ENCODE measurements at regions not wholly inside any gene's neighbourhood (a gene's known extent, or its start where the extent isn't known, plus 50 kb on each side); places are given as distances from the start of the nearest gene placed in this dataset.

DNA sequence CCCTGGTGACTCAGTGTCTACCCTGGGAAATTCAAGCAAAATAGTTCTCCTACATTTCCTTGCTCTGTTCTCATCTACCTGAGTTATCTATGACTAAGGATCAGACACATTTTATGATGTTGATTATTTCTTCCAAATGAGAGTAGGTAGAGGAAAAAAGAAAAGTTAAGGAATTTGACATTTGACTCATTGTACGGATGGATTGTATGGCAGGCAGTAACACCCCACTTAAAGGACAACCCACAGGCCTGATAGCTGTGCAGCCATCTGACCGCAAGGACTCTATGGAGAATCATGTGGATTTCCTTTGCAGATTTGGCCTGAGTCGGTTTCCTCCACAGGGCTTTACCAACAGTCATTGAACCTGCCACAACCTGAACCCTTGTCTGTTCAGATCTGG, 540.3 kb downstream of the BCL11B start:
- Histone ChIP-seq H2AK5ac (ENCODE audit: low read depth, low read length) (no peak overlapping the region), H3K4me2 (ENCODE audit: low read depth, low read length) (no peak overlapping the region), H3K79me1 (ENCODE audit: low read depth in 1 of 2, low read length in 2 of 2) (no peaks in the 10 kb centered on the region), H3K36me3 (ENCODE audit: control insufficient read depth, insufficient read depth, low read length) (no peaks in the 10 kb centered on the region), H3K9me3 (ENCODE audit: control insufficient read depth, insufficient read depth, low read length) (peaks cover 45% of the 10 kb centered on the region), H2AK9ac (replicated peaks; ENCODE audit: low read depth, low read length, poor library complexity) (no peak overlapping the region), H3K14ac (replicated peaks; ENCODE audit: low read depth, low read length) (no peak overlapping the region), H2BK15ac (ENCODE audit: low read depth, low read length) (no peak overlapping the region), H3K23ac (ENCODE audit: low read depth, low read length) (no peak overlapping the region), H4K5ac (ENCODE audit: low read depth, low read length) (no peak overlapping the region), H3K4me1 (ENCODE audit: control insufficient read depth, insufficient read depth, low read length) (no peaks in the 10 kb centered on the region), H3K56ac (ENCODE audit: extremely low read depth, insufficient read depth, low read length) (no peak overlapping the region), H2BK120ac (ENCODE audit: low read depth, low read length) (no peak overlapping the region), H2BK5ac (ENCODE audit: low read depth, low read length, poor library complexity, severe bottlenecking) (no peak overlapping the region), H3K27ac (ENCODE audit: insufficient read depth, low read length) (no peak overlapping the region), H2BK20ac (ENCODE audit: low read depth, low read length) (no peak overlapping the region), H2AFZ (replicated peaks; ENCODE audit: low read length, poor library complexity) (no peak overlapping the region), H3K18ac (ENCODE audit: low read depth, low read length) (no peak overlapping the region), H3K9me1 (ENCODE audit: insufficient read depth, low read length) (no peaks in the 10 kb centered on the region), H4K20me1 (ENCODE audit: insufficient read depth, low read length) (no peaks in the 10 kb centered on the region), H3K27me3 (ENCODE audit: control insufficient read depth, insufficient read depth, low read length) (no peaks in the 10 kb centered on the region), H3K4me3 (ENCODE audit: insufficient read depth, low read depth, low read length) (no peak overlapping the region), H3K9ac (ENCODE audit: low read depth, low read length) (no peak overlapping the region), H3K4ac (ENCODE audit: low read depth, low read length) (no peak overlapping the region), H4K91ac (ENCODE audit: insufficient read depth, low read depth, low read length) (no peak overlapping the region), H4K8ac (ENCODE audit: low read depth in 2 of 2, low read length in 2 of 2) (no peak overlapping the region)
- ChIA-PET POLR2A (ENCODE audit: unreplicated experiment) (no interaction called here), CTCF (no interaction called here)
- WGBS, 2 experiments (ENCODE audit: extremely low coverage in 2 of 2, insufficient read length in 1 of 2) = no CpG with 5 or more reads among the region's 3 CpGs
- TF ChIP-seq CHD1 (IDR thresholded peaks at IDR 0.05; ENCODE audit: low read depth, low read length) (no peak), MXI1 (IDR thresholded peaks at IDR 0.05; ENCODE audit: borderline replicate concordance, low read depth, low read length) (no peak), NFE2L2 (IDR thresholded peaks at IDR 0.05; ENCODE audit: low read depth, low read length) (no peak), CEBPB (IDR thresholded peaks at IDR 0.05; ENCODE audit: low read depth, low read length) (no peak), CTCF (conservative IDR thresholded peaks at IDR 0.05; ENCODE audit: low read depth, low read length) (no peak), MAFK (IDR thresholded peaks at IDR 0.05; ENCODE audit: low read depth, low read length) (no peak), RAD21 (IDR thresholded peaks at IDR 0.05; ENCODE audit: low read length) (no peak), SMC3 (IDR thresholded peaks at IDR 0.05; ENCODE audit: low read depth, low read length) (no peak), ELK1 (IDR thresholded peaks at IDR 0.05; ENCODE audit: borderline replicate concordance, low read depth, low read length) (no peak), RCOR1 (IDR thresholded peaks at IDR 0.05; ENCODE audit: insufficient replicate concordance, low read length) (no peak), MAZ (IDR thresholded peaks at IDR 0.05; ENCODE audit: borderline replicate concordance, low read depth, low read length) (no peak), RFX5 (IDR thresholded peaks at IDR 0.05; ENCODE audit: low read depth, low read length) (no peak)
- TF ChIP-seq, protein P1, sequence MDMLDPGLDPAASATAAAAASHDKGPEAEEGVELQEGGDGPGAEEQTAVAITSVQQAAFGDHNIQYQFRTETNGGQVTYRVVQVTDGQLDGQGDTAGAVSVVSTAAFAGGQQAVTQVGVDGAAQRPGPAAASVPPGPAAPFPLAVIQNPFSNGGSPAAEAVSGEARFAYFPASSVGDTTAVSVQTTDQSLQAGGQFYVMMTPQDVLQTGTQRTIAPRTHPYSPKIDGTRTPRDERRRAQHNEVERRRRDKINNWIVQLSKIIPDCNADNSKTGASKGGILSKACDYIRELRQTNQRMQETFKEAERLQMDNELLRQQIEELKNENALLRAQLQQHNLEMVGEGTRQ (IDR thresholded peaks at IDR 0.05; ENCODE audit: low read depth, low read length) = no peak
- DNase-seq = no peak
- no TSS peak for BruUV-seq (replicated peaks)
- in situ Hi-C loops (cut with MboI; ENCODE audit: low sequenced_read_pairs) (no loop called here), intact Hi-C loops (cut with micrococcal nuclease) (no loop called here), dilution Hi-C loops (cut with HindIII; ENCODE audit: low sequenced_read_pairs, unreplicated experiment) (no loop called here)
- no peak for ATAC-seq (ENCODE audit: low read depth)

All from IMR-90 (cell line).